SK-N-SH treated with all-trans-retinoic acid at 6 μM for 48 hours (cell line): ENCODE measurements at regions not wholly inside any gene's neighbourhood (a gene's known extent, or its start where the extent isn't known, plus 50 kb on each side); places are given as distances from the start of the nearest gene placed in this dataset.

Experiments used
- ATAC-seq: fragments of 200-7000 bp; cut with Tn5 transposase; 3 replicates; pipeline ENCODE4 v1.9.1; 2020; ENCODE audit warnings: mild to moderate bottlenecking, moderate library complexity
- ARNTL ChIP-seq: fragments of 450-650 bp; formaldehyde crosslinking; IDR thresholded peaks from 2 replicates; pipeline ENCODE4 v1.5.0; 2020; ENCODE audit warnings: low read depth, mild to moderate bottlenecking, moderate library complexity, borderline replicate concordance
- BACH2 ChIP-seq: fragments of 250-450 bp; sonication (Bioruptor Pico); IDR thresholded peaks from 2 replicates; pipeline ENCODE4 v1.9.0; 2021; ENCODE audit warnings: mild to moderate bottlenecking, borderline replicate concordance
- CREB5 ChIP-seq: fragments of 250-450 bp; sonication (Bioruptor Pico); IDR thresholded peaks from 2 replicates; pipeline ENCODE4 v1.5.1; 2020; ENCODE audit warnings: low read depth, mild to moderate bottlenecking, moderate library complexity
- CSDC2 ChIP-seq: fragments of 250-450 bp; sonication (Bioruptor Pico); IDR thresholded peaks from 2 replicates; pipeline ENCODE4 v1.5.0; 2020; ENCODE audit warnings: mild to moderate bottlenecking, moderate library complexity
- CSRNP3 ChIP-seq: fragments of 250-450 bp; sonication (Bioruptor Pico); IDR thresholded peaks from 2 replicates; pipeline ENCODE4 v1.5.1; 2021; ENCODE audit warnings: mild to moderate bottlenecking, moderate library complexity
- ESRRG ChIP-seq: fragments of 250-450 bp; sonication (Bioruptor Pico); IDR thresholded peaks from 2 replicates; pipeline ENCODE4 v1.6.1; 2021; ENCODE audit warnings: mild to moderate bottlenecking
- GLIS3 ChIP-seq: fragments of 250-450 bp; sonication (Bioruptor Pico); IDR thresholded peaks from 2 replicates; pipeline ENCODE4 v1.5.0; 2020; ENCODE audit warnings: mild to moderate bottlenecking, moderate library complexity
- OSR1 ChIP-seq: fragments of 250-450 bp; sonication (Bioruptor Pico); IDR thresholded peaks from 2 replicates; pipeline ENCODE4 v1.8.0; 2022; ENCODE audit warnings: moderate library complexity, mild to moderate bottlenecking, inconsistent platforms
- PATZ1 ChIP-seq: fragments of 250-450 bp; sonication (Bioruptor Pico); IDR thresholded peaks from 2 replicates; pipeline ENCODE4 v1.8.0; 2020; ENCODE audit warnings: mild to moderate bottlenecking, moderate library complexity, borderline replicate concordance
- POU6F1 ChIP-seq: fragments of 250-450 bp; sonication (Bioruptor Pico); IDR thresholded peaks from 2 replicates; pipeline ENCODE4 v1.8.0; 2021; ENCODE audit warnings: low read depth, mild to moderate bottlenecking, moderate library complexity, borderline replicate concordance
- RARB ChIP-seq: fragments of 250-450 bp; sonication (Bioruptor Pico); IDR thresholded peaks from 2 replicates; pipeline ENCODE4 v1.8.0; 2021; ENCODE audit warnings: mild to moderate bottlenecking, moderate library complexity
- SNAI2 ChIP-seq: fragments of 250-450 bp; sonication (Bioruptor Pico); IDR thresholded peaks from 2 replicates; pipeline ENCODE4 v1.5.0; 2020; ENCODE audit warnings: mild to moderate bottlenecking, moderate library complexity
- TCF4 ChIP-seq: fragments of 250-450 bp; sonication (Bioruptor Pico); IDR thresholded peaks from 2 replicates; pipeline ENCODE4 v1.8.0; 2021; ENCODE audit warnings: mild to moderate bottlenecking, moderate library complexity, borderline replicate concordance
- TOX ChIP-seq: fragments of 250-450 bp; sonication (Bioruptor Pico); IDR thresholded peaks from 2 replicates; pipeline ENCODE4 v1.8.0; 2021; ENCODE audit warnings: mild to moderate bottlenecking, moderate library complexity, borderline replicate concordance
- TSHZ2 ChIP-seq: fragments of 250-450 bp; sonication (Bioruptor Pico); IDR thresholded peaks from 2 replicates; pipeline ENCODE4 v1.5.0; 2020; ENCODE audit warnings: mild to moderate bottlenecking, moderate library complexity
- ZC3H10 ChIP-seq: fragments of 250-450 bp; sonication (Bioruptor Pico); IDR thresholded peaks from 2 replicates; pipeline ENCODE4 v1.5.1; 2021; ENCODE audit warnings: mild to moderate bottlenecking, moderate library complexity
- ZFP3 ChIP-seq: fragments of 250-450 bp; sonication (Bioruptor Pico); IDR thresholded peaks from 2 replicates; pipeline ENCODE4 v1.5.0; 2020; ENCODE audit warnings: mild to moderate bottlenecking, moderate library complexity
- ZFP30 ChIP-seq: fragments of 450-650 bp; formaldehyde crosslinking; IDR thresholded peaks from 2 replicates; pipeline ENCODE4 v1.5.0; 2022; ENCODE audit warnings: mild to moderate bottlenecking, moderate library complexity
- ZNF565 ChIP-seq: fragments of 450-650 bp; formaldehyde crosslinking; conservative IDR thresholded peaks from 2 replicates; pipeline ENCODE4 v1.5.0; 2020; ENCODE audit warnings: low read depth, mild to moderate bottlenecking, moderate library complexity
- ZNF70 ChIP-seq: fragments of 450-650 bp; formaldehyde crosslinking; IDR thresholded peaks from 2 replicates; pipeline ENCODE4 v1.5.0; 2020; ENCODE audit warnings: mild to moderate bottlenecking, moderate library complexity
- ZNF8 ChIP-seq: fragments of 450-650 bp; formaldehyde crosslinking; IDR thresholded peaks from 2 replicates; pipeline ENCODE4 v1.5.0; 2020; ENCODE audit warnings: mild to moderate bottlenecking, moderate library complexity

GRCh38 chr6:113050010-113050858 is 703.1 kb downstream of the RFPL4B start:
- TF ChIP-seq PATZ1 = 0 out of 2 replicates have a peak, but pooled peaks have one; percentile 24
- TF ChIP-seq ESRRG (CRISPR knock-in tag) = no peak
- peak; percentile 66; the same call in 1 of the 2 replicates for TF ChIP-seq ZC3H10
- TF ChIP-seq, all 23 proteins: peak for 2
- ATAC-seq = peak; percentile 58

- ATAC-seq = peak; percentile 66
- TF ChIP-seq ZC3H10 (no peak), ZFP30 (CRISPR knock-in tag) (no peak), ZNF70 (no peak), ZNF565 (no peak), TSHZ2 (CRISPR knock-in tag) (no peak), POU6F1 (CRISPR knock-in tag) (no peak), RARB (CRISPR knock-in tag) (no peak), TOX (CRISPR knock-in tag) (no peak), OSR1 (CRISPR knock-in tag) (no peak), CSRNP3 (CRISPR knock-in tag) (no peak), ZNF8 (no peak), SNAI2 (CRISPR knock-in tag) (no peak), CREB5 (CRISPR knock-in tag) (no peak), CSDC2 (CRISPR knock-in tag) (no peak), ARNTL (no peak), TCF4 (CRISPR knock-in tag) (no peak; the same call in 1 of the 2 replicates)
Measured at GRCh38 chr6:113050979-113051378, 703.8 kb downstream of the RFPL4B start.

GRCh38 chr6:113052506-113052905 is 705.4 kb downstream of the RFPL4B start:
- ATAC-seq = no peak
- no peak for TF ChIP-seq SNAI2 (CRISPR knock-in tag)
- no peak for TF ChIP-seq ZFP30 (CRISPR knock-in tag)
- TF ChIP-seq TSHZ2 (CRISPR knock-in tag) = no peak
- no peak for TF ChIP-seq ZFP3 (CRISPR knock-in tag)
- TF ChIP-seq ESRRG (CRISPR knock-in tag) = no peak
- TF ChIP-seq TOX (CRISPR knock-in tag) = no peak
- no peak for TF ChIP-seq GLIS3 (CRISPR knock-in tag)
- TF ChIP-seq BACH2 (CRISPR knock-in tag) = no peak
- TF ChIP-seq CSDC2 (CRISPR knock-in tag) = no peak
- no peak for TF ChIP-seq TCF4 (CRISPR knock-in tag)
- no peak for TF ChIP-seq ZNF8
- no peak for TF ChIP-seq ZC3H10
- TF ChIP-seq POU6F1 (CRISPR knock-in tag) = no peak
